Stimulated activated CD8-positive, alpha-beta memory T cell treated with anti-CD3 and anti-CD28 coated beads, Interleukin-12 subunit alpha, Interleukin-12 subunit beta, amount 100 ng/mL, for 24 hours (primary cell): ENCODE measurements at regions not wholly inside any gene's neighbourhood (a gene's known extent, or its start where the extent isn't known, plus 50 kb on each side); places are given as distances from the start of the nearest gene placed in this dataset.
"Not testable (repeated sequence)": the region's sequence is repeated elsewhere in the genome, so short reads cannot be mapped to it uniquely, and the experiment has no call there.

Experiments used
- DNase-seq: peaks from one replicate; pipeline ENCODE4 v3.0.0-alpha.2; 2020; ENCODE audit errors: extremely low read depth

DNA sequence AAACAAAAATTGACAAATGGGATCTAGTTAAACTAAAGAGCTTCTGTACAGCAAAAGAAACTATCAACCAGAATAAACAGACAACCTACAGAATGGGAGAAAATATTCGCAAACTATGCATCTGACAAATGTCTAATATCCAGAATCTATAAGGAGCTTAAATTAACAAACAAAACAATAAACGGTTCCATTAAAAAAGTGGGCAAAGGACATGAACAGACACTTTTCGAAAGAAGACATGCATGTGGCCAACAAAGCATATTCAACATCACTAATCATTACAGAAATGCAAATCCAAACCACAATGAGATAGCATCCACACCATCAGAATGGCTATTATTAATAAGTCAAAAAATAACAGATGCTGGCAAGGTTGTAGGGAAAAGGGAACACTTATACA lies 50.5 kb upstream of the MED13L start:
- not testable (repeated sequence) for DNase-seq

DNA sequence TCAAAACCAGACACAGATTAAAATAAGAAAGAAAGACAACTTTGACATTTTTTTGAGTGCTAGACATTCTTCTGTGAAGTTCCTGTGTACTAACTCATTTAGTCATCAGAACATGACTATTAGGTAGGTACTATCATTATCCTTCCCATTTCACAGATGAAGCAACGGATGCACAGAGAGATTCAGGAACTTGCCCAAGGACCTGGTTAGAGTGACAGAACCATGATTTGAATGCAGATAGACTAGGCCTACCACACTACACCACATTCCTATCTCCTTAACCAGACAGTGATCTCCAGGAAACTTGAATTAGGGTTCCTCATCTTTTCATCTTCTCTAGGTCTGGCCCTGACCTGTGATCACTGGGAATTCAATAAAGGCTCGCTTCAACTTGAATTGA lies 54.4 kb upstream of the MED13L start:
- no peak for DNase-seq

DNA sequence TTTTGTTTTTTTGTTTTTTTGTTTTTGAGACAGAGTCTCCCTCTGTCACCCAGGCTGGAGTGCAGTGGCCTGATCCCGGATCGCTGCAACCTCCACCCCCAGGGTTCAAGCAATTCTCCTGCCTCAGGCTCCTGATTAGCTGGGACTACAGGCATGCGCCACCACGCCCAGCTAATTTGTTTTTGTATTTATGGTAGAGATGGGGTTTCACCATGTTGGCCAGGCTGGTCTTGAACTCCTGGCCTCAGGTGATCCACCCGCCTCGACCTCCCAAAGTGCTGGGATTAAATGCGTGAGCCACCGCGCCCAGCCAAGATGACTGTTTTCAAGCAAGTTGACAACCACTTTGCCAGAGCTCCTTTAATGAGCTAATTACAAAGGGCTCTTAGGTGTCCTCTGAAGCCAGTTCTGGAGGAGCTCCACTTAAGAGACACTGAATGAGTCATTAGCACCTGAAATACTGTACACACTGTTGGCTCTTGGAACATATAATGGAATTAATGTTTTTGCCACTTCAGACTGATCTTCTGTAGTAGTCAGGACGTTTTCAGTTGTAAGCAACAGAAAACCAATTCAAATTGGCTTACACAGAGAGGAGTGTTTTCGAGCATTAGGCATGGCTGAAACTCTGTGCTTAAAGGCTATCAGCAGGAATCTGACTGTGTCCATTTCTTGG lies 55.4 kb upstream of the MED13L start:
- DNase-seq: no peak

DNA sequence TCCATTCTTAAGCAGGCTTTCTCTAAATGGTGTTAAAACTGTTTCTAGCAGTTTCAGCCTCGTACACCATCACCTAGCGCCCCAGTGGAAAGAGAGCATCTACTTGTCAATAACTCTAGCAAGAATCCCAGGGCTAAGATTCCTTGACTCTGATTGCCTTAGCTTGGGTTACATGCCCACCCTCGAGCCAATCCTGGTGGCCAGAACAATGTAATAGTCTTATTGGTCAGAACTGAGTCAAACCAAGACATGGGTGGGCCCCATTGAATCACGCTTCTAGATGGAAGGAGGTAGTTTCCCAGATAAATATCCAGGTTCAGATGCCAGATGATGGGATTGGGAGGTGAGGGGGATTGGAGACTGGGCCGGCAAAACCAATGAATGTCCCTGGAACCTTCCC lies 55.9 kb upstream of the MED13L start:
- DNase-seq: no peak

DNA sequence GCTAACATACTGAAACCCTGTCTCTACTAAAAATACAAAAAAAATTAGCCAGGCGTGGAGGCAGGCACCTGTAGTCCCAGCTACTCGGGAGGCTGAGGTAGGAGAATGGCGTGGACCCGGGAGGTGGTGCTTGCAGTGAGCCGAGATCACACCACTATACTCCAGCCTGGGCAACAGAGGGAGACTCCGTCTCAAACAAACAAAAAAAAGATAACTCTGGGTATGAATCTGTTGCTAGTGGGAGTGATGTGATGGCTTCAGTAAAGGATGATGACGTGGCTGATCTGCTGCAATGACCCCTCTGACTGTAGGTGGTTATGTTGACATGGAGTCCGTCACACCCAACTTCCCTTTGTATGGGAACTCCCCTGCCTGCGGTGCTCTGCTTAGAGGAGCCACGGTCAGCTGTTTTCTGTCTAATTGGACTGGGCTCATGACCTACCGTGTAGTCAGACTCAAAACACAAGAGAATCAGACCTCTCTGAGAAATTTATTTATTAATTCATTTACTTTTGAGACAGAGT lies 59.1 kb upstream of the MED13L start:
- no peak for DNase-seq

DNA sequence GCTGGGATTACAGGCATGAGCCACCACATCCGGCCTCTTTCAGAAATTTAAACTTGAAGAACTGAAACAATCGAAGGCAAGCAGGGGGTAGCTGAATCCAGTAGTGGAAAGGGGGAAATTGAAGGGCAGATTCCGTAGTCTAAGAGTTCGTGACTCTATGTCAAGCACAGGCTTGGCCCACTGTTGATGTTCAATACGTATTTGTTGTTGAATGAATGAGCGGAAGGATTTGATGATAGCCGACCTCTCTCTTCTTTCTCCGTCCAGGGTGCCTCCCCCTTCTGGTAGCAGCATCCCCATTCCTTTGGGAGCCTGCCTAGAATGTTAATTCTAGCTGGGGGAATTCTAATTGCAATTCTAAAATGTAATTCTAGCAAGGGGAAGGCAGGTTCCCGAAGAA lies 59.8 kb upstream of the MED13L start:
- DNase-seq: no peak

DNA sequence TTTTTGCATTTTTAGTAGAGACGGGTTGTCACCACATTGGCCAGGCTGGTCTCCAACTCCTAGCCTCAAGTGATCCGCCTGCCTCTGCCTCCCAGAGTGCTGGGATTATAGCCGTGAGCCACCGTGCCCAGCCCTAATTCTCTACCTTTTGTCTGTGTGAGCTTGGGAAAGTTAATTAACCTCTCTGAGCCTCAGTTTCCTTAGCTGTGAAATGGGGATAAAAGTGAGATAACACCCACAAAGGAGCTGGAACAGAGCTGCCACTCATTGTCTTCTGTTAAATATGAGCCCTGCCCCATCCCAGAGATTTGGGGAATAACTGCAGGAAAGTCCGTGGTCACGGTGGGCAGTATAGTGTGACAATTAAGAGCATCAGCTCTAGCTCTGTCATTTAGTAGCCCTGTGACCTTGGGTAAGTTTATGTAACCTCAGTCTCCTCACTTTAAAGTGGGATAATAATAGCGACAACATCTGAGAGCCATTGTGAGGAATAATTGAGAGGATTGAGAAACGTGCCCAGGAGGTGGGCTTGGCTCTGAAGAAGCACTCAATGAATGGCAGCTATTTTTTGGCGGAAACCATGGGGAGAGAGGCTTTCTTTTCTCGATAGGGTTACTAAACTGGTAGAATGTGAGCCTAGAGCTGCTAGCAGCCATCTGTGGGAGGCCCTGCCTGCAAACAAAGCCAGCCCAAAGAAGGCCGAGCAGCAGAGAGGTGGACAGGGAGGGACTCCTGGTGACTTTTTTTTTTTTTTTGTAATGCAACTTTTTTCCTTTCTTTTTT lies 60.8 kb upstream of the MED13L start:
- no peak for DNase-seq

DNA sequence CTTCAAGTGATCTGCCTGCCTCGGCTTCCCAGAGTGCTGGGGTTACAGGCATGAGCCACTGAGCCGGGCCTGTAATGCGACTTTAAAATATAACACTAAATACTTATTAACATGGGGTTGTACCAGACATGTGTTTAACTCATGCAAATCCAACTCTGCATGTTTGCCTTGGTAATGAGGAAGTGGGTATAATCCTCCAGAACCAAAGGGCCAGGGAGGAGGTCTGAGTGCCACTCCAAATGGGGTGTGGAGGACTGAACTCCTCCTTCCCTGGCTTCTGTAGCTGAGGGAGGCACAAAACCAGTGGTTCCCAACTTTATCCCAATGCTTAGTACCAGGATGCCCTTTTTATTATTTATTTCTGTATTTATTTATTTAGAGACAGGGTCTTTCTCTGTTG lies 61.6 kb upstream of the MED13L start:
- DNase-seq: no peak

DNA sequence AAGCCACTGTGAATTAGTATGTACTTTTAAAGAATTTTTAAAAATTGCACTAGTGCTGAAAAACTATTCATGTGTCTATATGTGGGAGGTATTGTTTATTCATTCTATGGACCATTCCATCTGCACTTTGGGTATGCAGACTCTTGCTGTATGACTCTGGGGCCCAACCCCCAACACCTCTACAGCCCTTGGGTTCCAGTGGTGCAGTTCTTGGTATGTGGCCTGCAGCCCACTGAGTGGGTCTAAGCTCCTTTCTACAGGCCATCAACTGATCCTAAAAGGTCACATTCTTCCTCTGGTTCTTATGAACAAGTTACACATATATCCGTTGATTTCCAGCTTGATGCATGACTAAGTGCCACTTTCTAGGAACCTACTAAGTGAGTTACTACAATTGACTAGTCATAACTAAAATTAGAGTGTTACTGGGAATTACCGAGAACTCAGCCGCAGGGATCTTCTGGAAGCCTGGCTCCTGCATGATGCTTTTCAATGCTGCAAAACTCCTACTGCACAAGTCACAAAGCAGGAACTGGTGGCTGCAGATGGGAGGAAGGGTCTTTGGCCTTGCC lies 62.4 kb upstream of the MED13L start:
- no peak for DNase-seq

DNA sequence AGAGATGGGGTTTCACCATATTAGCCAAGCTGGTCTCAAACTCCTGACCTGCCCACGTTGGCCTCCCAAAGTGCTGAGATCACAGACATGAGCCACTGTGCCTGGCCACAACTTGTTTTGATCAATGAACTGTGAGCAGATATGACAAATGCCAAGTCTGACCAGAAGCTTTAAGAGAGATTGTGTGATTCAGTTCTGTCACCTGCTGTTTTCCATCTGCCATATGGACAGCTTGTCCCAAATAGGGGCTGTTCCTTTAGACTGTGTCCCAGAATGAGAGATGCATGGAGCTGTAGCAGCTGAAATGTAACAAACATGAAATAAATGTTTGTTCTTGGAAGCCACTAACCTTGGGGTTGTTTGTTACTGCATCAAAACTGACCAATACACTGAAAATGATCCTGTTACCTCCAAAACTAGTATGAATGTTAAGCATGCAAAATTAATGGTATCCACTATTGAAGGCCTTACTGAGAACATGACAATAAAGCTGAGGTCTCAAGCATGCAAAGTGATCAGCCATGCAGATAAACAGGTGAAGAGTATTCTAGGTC lies 65.9 kb upstream of the MED13L start:
- no peak for DNase-seq

DNA sequence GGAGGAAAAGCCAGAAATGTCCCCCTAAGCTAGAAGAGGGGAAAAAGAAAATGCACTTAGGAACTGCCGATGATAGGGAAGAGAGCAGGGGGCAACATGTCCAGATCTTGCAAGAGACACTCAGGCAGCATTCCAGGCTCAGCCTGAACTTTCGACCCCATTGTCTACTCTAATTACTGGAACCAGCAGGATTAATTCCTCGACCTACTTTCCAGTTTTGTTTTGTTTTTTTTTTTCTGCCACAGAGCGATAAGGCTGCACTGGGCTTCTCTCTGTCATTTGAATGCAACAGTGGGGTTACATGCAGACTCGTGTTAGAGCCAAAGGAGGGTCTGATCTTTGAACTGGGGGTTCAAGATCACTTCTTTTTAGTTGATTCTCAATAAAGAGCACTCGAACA lies 68.7 kb upstream of the MED13L start:
- DNase-seq: no peak

DNA sequence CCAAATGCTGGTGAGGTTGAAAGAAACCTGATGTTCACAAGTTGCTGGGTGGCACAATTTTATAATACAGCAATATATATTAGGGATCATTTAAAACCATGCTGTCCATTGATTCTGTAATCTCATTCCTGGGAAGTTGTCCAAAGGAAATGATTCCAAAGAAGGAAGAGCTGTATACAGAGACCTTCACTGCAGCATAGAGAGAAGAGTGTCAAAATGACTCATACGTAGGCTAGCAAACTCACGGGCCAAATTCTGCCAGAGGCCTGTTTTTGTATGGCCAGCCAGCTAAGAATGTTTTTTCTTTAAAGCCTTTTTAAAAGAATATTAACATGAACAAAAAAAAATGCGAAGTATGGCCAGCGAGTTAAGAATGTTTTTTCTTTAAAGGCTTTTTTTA lies 69.2 kb upstream of the MED13L start:
- DNase-seq: no peak

DNA sequence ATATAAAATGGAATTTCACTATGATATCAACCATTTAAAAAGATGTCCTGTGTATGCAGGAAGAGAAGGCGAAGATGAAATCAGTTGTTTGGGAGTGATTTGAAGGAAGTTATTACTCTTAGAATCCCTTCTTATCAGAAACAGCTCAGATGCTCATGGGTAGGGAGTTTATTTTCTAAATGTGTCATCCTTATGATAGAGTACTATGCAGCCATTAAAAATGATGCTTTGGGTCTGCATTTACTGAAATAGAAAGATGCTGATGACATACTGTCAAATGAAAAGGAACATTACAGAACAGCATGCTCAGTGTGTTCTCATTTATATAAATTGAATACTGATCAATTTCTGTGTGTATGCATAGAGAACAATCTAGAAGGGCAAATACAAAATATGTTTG lies 69.8 kb upstream of the MED13L start:
- no peak for DNase-seq

DNA sequence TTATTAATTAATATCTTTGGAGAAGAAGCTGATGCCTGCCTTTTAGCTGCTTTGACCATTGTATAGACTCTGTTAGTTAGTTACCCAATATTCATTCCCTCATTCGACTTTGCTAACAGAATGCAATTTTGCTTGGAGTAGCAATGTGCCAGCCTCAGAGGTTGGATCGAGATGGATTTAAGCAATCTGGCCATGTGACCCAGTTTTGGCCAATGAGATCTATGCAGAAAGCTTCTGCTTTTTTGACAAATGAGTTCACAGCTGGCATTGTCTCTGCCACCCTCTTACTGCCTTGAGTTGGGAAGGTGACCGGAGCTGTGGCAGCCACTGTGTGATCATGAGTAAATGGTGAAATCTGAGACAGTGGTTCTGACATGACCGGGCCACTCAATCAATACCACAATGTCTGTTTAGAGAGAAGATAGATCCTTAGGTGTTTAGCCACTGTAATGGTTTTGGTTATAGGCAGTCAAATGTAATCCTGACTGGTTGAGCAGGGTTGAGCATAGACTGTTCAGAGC lies 74.9 kb upstream of the MED13L start:
- no peak for DNase-seq

DNA sequence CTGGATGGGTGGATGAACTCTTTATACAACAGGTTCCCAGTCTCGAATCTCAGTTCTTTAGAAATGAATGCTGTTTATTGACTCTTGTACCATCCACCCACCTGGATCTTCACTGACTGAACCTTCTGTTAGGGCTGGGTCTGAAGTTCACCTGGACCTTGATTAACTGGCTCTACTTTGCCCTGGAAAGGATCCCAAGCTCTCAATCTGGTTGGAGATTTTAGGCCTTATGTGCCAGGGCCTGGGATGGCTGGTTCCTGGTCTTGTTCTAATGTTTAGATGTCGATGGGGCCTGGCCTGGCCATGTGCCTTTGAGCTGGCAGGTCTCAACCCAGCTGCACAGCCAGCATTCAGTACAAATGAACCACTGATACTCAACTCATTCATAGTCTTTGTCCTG lies 76.5 kb upstream of the MED13L start:
- no peak for DNase-seq

DNA sequence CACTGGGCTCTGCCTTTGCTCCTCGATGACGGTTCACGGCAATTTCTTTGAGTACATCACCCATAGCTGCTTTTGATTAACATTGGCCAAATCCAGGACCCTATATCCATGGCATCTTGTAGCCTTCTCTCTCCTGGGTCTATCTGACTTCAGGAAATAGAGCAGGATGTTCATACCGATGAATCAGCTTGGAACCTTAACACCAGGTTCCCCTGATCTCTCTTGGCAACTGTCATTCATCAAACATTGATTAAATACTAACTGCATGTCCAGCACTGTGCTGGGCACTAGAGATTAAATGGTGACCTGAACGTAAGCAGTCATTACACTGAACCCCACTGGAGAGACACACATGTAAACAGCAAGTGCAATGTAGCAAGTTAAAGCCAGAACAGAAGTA lies 77.0 kb upstream of the MED13L start:
- DNase-seq: no peak

DNA sequence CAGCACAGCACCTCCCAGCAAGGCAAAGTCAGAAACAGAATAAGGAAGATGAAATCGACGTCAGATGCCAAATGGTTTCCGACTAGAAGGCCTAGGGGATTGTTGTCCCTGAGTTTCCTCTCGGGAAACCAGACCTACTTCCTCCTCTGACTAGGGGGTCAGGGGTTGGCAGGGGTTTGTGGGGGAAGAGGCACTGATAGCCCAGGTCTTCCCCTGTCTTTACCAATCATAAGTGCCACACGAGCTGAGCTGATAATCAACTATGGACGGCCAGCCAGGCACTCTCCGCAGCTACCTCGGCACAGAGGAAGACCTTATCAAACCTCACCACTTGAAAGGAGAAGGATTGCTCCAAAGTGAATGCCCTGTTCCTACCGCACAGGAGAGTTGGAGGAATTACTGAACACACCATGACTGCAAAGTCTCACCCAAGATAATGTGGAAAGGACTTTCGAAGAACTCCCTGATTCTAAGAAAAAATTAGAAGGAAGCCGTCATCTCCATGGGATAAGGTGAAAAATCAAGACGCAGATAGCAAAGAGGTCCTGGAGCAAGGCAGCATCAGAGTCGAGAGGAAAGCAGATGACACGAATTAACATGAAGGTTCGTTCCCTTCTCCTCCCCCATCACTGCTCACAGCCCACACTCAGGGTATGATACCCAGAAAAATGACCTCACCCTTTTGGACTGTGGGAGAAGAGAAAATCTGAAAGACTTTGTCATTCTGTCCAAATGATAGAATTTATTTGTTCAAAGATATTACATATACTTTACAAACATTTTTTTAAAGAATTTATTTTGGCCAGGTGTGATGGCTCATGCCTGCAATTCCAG lies 77.7 kb upstream of the MED13L start:
- DNase-seq: no peak

DNA sequence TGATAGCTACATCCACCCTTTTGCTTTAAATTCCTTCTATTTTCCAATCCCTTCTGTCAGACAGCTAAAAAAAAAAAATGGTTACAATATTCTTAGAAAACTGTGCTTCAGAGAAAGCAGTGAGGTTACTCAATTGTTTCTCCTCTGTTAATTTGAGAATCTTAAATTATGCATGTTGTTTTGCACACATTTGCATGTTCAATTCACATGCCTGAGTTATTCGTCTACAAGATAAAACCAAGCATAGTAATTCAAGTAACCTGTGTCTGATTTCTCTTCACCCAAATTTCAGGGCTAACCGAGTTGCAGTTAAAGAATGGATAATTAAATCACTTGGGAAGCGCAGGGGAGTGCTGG lies 81.0 kb upstream of the MED13L start:
- DNase-seq: no peak

DNA sequence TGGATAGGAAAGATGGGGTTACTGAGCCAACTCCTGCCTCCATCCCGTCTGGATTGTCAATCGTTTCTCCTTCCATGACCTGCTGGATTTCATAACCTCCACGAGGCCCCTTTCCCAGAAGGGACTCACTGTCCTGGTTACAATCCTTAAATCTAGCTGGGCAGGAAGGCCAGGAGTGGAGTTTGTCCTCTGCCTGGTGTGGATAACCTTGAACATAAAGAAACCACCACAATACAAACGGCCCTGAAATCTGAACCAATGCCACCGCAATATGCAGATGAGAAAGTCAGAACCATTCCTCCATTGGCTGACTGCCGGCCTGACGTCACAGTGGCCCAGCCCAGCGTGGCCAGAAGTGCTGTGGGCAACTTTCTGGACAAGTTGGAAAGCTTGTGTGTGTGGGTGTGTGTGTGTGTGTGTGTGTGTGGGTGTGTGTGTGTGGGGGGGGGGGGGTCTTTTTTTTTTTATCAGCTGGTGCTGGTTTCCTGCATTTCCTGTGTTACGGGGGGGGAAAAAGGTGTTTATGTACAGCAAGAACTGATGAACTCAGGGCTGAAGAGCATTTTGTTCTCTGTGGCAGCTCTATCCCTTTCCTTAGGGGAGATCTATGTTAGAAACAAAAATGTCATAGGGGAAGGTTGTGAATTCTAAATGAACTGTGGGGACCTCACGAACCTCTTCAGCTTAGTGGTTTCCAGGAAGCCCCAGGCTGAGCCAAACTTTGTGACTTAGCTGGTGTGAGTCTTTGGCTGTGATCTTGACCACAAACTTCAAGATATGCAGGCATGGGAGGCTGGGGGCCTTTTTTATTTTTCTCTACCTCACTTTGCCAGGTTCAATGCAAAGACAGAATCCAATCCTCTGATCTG lies 81.6 kb upstream of the MED13L start:
- peak; percentile 26 for DNase-seq

DNA sequence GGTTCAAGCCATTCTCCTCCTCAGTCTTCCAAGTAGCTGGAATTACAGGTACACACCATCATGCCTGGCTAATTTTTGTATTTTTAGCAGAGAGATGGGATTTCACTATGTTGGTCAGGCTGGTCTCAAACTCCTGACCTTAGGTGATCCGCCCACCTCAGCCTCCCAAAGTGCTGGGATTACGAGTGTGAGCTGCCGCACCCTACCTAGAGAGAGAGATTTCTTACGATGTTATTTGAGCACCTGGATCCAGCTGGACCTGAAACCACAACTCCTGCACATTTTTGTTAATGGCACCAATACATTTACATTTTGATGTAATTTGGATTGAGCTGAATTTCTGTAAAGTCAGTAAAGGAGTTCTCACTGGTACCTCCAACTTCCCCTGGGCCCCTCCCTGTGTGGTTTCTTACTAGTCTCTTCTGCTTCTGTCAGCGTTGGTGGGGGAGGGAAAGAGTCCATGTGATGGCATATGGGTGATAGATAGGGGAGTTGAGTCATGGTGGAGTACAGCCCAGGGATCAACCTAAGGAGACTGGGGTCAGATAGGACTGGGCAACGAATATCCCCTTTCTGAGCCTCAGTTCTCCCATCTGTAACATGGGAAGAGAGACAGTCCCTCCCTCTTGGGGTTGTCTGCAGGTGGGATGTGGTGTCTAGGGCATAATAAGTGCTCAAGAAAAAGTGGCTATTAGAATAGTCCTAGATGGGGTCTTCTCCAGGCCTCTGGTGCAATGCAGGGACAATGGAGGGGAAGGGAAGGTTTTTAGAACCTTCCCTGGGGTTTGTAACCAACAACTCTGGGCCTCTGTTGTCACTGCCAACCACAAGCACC lies 83.3 kb upstream of the MED13L start:
- DNase-seq: no peak
